Gastrocnemius medialis (tissue), 4 donors: ENCODE measurements at regions not wholly inside any gene's neighbourhood (a gene's known extent, or its start where the extent isn't known, plus 50 kb on each side); places are given as distances from the start of the nearest gene placed in this dataset.

Experiments used
- CTCF ChIP-seq, 5 experiments: fragments of 450-650 bp in 3 of 5; fragments of 200-600 bp in 2 of 5; sonication (generic) in 2 of 5; IDR thresholded peaks in 4 of 5; conservative IDR thresholded peaks in 1 of 5; 1 replicate in 4 of 5; 2 replicates in 1 of 5; pipeline ENCODE4 v1.5.1; 2016 to 2019; ENCODE audit warnings: antibody characterized with exemption in 5 of 5, mild to moderate bottlenecking in 3 of 5, moderate library complexity in 3 of 5
- POLR2A ChIP-seq, 2 donors: fragments of 450-650 bp; IDR thresholded peaks; one replicate each; pipeline ENCODE4 v1.6.1; 2017; ENCODE audit warnings: antibody characterized with exemption in 2 of 2, mild to moderate bottlenecking in 2 of 2, moderate library complexity in 2 of 2

DNA sequence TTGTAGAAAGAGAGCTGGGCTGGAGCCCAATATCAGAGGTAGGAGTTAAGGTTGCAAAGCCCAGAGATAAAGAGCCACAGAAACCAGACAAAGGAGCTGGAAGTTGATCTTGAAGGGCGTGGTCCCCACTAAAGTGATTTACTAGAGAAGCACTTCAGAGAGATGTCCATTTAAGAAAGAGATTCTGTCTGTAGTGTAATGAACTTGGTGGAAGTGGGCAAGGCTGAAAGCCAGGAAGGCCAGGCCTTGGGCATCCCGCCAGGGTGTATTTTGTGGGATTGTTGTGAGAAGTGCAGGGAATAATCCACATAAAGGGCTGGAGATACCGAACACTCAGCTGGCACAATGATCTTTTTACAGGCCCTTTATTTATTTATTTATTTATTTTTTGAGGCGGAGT, 1398.8 kb downstream of the TBC1D22A start:
- TF ChIP-seq CTCF (IDR thresholded peaks at IDR 0.05 in 4 of 5, conservative IDR thresholded peaks at IDR 0.05 in 1 of 5) = no peak
- no peak for TF ChIP-seq POLR2A (IDR thresholded peaks at IDR 0.05)
